GM12872 (cell line): ENCODE measurements at regions not wholly inside any gene's neighbourhood (a gene's known extent, or its start where the extent isn't known, plus 50 kb on each side); places are given as distances from the start of the nearest gene placed in this dataset.

Source experiments
- TF ChIP-seq, protein P1 (sequence below): IDR thresholded peaks from 3 replicates; pipeline ENCODE4 v1.5.1; 2011; ENCODE audit warnings: low read depth, mild to moderate bottlenecking, low read length, moderate library complexity; ENCODE audit not compliant: insufficient read depth

DNA sequence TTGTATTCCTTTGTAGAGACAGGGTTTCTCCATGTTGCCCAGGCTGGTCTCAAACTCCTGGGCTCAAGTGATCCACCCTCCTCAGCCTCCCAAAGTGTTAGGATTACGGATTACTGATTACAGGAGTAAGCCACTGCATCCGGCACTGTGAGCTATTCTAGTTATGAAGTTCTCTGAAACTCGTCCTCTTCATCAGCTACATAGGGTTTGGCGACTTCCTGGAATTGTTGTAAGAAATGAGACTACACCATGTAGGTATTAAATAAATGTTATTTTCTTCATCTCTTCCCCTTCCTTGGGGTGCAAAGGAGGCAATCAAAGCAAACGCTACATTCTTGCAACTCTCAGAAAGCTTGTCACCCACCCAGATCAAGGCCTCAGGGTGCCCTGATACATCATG is 131.2 kb upstream of the TIAM1 start:
- TF ChIP-seq, protein P1, sequence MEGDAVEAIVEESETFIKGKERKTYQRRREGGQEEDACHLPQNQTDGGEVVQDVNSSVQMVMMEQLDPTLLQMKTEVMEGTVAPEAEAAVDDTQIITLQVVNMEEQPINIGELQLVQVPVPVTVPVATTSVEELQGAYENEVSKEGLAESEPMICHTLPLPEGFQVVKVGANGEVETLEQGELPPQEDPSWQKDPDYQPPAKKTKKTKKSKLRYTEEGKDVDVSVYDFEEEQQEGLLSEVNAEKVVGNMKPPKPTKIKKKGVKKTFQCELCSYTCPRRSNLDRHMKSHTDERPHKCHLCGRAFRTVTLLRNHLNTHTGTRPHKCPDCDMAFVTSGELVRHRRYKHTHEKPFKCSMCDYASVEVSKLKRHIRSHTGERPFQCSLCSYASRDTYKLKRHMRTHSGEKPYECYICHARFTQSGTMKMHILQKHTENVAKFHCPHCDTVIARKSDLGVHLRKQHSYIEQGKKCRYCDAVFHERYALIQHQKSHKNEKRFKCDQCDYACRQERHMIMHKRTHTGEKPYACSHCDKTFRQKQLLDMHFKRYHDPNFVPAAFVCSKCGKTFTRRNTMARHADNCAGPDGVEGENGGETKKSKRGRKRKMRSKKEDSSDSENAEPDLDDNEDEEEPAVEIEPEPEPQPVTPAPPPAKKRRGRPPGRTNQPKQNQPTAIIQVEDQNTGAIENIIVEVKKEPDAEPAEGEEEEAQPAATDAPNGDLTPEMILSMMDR, result no peak

DNA sequence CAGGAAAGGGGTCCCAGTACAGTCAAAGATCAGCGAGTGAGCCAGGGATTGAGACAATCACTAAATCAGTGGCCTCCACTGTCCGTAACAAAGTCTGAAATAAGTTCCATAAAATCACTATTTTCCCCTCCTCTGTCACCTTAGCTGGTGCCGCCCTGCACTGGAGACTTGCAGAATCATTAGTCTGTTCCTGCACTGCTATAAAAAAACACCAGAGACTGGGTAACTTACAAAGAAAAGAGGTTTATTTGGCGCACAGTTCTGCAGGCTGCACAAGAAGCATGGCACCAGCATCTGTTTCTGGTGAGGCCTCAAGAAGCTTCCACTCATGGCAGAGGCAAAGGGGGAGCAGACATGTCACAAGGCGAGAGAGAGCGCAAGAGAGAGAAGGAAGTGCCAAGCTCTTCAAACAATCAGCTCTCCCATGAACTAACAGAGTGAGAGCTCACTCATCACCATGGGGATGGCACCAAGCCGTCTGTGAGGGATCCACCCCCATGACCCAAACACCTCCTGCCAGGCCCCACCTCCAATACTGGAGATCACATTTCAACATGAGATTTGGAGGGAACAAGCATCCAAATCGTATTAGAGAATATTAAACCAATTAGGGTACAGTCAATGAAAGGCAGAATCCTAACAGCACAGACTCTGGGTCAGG is 129.8 kb upstream of the TIAM1 start:
- TF ChIP-seq, protein P1, result no peak

DNA sequence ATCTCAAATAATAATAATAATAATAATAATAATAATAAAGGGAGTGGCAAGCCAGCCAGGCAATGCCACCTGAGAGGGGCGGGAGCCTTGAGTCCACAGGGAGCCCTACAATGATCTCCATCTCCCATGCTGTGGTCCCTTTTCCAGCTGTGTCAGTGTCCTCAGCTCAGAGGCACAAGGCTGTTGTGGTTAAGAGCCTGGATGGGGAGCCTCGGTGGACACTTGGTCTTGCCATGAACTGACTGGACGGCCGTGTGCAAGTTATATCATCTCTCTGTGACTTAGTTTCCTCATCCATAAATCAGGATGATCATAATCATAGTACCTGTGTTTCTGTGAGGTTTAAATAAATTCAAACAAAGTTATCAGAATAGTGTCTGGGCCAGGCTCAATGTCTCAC is 127.8 kb upstream of the TIAM1 start:
- TF ChIP-seq, protein P1, result no peak

- TF ChIP-seq, protein P1, result no peak
Observed at GRCh38 chr21:31470896-31471694, 127.0 kb upstream of the TIAM1 start.

DNA sequence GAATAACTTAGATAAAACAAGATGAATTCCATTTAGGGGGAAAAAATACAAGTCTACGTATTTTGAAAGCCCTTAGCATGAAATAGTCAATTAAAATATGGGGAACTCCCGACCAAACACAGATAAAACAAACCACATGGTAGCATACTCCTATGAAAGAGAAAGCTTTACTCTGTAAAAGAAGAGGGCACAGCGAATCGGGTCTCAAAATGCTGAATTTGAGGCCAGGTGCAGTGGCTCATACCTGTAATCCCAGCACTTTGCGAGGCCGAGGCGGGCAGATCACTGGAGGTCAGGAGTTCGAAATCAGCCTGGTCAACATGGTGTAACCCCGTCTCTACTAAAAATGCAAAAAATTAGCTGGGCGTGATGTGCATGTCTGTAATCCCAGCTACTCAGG is 116.9 kb upstream of the TIAM1 start:
- TF ChIP-seq, protein P1, result no peak

- TF ChIP-seq, protein P1, result no peak
Observed at GRCh38 chr21:31459457-31459856, 115.4 kb upstream of the TIAM1 start.

DNA sequence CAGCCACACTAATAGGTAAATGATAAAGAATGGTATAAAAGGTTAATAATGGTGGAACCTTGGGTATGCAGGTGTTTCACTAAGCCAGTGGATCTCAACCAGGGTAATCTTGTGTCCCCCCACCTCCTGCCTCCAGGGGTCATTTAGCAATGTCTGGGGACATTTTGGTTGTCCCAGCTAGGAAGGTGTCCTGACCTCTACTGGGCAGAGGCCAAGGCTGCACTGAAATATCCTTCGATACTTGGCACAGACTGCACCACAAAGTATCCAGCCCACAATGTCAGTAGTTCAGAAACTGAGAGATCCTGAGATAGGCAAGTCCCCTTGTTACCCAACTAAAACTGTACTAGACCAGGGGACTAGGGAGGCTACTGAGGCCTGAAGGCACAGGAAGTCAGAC is 113.6 kb upstream of the TIAM1 start:
- TF ChIP-seq, protein P1, result no peak
